LNCAP (cell line): ENCODE measurements at regions not wholly inside any gene's neighbourhood (a gene's known extent, or its start where the extent isn't known, plus 50 kb on each side); places are given as distances from the start of the nearest gene placed in this dataset.

ENCODE experiments used
- CTCF ChIP-seq: fragments of 450-650 bp; IDR thresholded peaks from 2 replicates; pipeline ENCODE4 v1.5.1; 2017; ENCODE audit warnings: mild to moderate bottlenecking

- no peak for TF ChIP-seq CTCF
Measured at GRCh38 chr1:214864896-214865688, 217.4 kb upstream of the KCNK2 start.

GRCh38 chr1:214880956-214881355 lies 201.6 kb upstream of the KCNK2 start:
- TF ChIP-seq CTCF, result no peak

- no peak for TF ChIP-seq CTCF
Measured at GRCh38 chr1:214882616-214883015, 199.9 kb upstream of the KCNK2 start.

- no peak for TF ChIP-seq CTCF
Measured at GRCh38 chr1:214895011-214895600, 187.4 kb upstream of the KCNK2 start.

- no peak for TF ChIP-seq CTCF
Measured at GRCh38 chr1:214896921-214897320, 185.6 kb upstream of the KCNK2 start.

- no peak for TF ChIP-seq CTCF
Measured at GRCh38 chr1:214897581-214897980, 185.0 kb upstream of the KCNK2 start.

- TF ChIP-seq CTCF, result no peak
Measured at GRCh38 chr1:214898161-214898560, 184.4 kb upstream of the KCNK2 start.
